ENCODE measurements at regions not wholly inside any gene's neighbourhood (a gene's known extent, or its start where the extent isn't known, plus 50 kb on each side); places are given as distances from the start of the nearest gene placed in this dataset.
"Not testable (repeated sequence)": the region's sequence is repeated elsewhere in the genome, so short reads cannot be mapped to it uniquely, and the experiment has no call there.

- DNase-seq (ENCODE audit: low read depth), result no peak
Observed at GRCh38 chr3:125645616-125646015, 50.3 kb upstream of the OSBPL11 start.

GRCh38 chr3:125646581-125646980 is 51.3 kb upstream of the OSBPL11 start:
- no peak for DNase-seq (ENCODE audit: low read depth)

GRCh38 chr3:125647318-125648014 is 52.2 kb upstream of the OSBPL11 start:
- DNase-seq (ENCODE audit: low read depth), result no peak

- DNase-seq (ENCODE audit: low read depth), result no peak
Observed at GRCh38 chr3:125651244-125651643, 55.9 kb upstream of the OSBPL11 start.

GRCh38 chr3:125652349-125652748 is 57.1 kb upstream of the OSBPL11 start:
- DNase-seq (ENCODE audit: low read depth), result no peak

- no peak for DNase-seq (ENCODE audit: low read depth)
Observed at GRCh38 chr3:125654526-125654925, 59.2 kb upstream of the OSBPL11 start.

- no peak for DNase-seq (ENCODE audit: low read depth)
Observed at GRCh38 chr3:125662675-125663074, 67.4 kb upstream of the OSBPL11 start.

GRCh38 chr3:125670352-125670751 is 75.1 kb upstream of the OSBPL11 start:
- DNase-seq (ENCODE audit: low read depth), result no peak

- no peak for DNase-seq (ENCODE audit: low read depth)
Observed at GRCh38 chr3:125670945-125671344, 75.6 kb upstream of the OSBPL11 start.

GRCh38 chr3:125671461-125672243 is 76.4 kb upstream of the OSBPL11 start:
- DNase-seq (ENCODE audit: low read depth), result no peak

- no peak for DNase-seq (ENCODE audit: low read depth)
Observed at GRCh38 chr3:125675791-125676190, 80.5 kb upstream of the OSBPL11 start.

- DNase-seq (ENCODE audit: low read depth), result no peak
Observed at GRCh38 chr3:125679258-125679657, 84.0 kb upstream of the OSBPL11 start.

GRCh38 chr3:125681146-125681545 is 85.8 kb upstream of the OSBPL11 start:
- DNase-seq (ENCODE audit: low read depth), result no peak

- not testable (repeated sequence) for DNase-seq (ENCODE audit: low read depth)
Observed at GRCh38 chr3:125681906-125682305, 86.6 kb upstream of the OSBPL11 start.

- DNase-seq (ENCODE audit: low read depth), result not testable (repeated sequence)
Observed at GRCh38 chr3:125682610-125683009, 87.3 kb upstream of the OSBPL11 start.

- no peak for DNase-seq (ENCODE audit: low read depth)
Observed at GRCh38 chr3:125683067-125683829, 88.0 kb upstream of the OSBPL11 start.

GRCh38 chr3:125684199-125684598 is 88.9 kb upstream of the OSBPL11 start:
- no peak for DNase-seq (ENCODE audit: low read depth)

- not testable (repeated sequence) for DNase-seq (ENCODE audit: low read depth)
Observed at GRCh38 chr3:125685741-125686140, 90.4 kb upstream of the OSBPL11 start.

- no peak for DNase-seq (ENCODE audit: low read depth)
Observed at GRCh38 chr3:125692361-125692760, 97.1 kb upstream of the OSBPL11 start.

GRCh38 chr3:125693887-125694286 is 98.6 kb upstream of the OSBPL11 start:
- no peak for DNase-seq (ENCODE audit: low read depth)

- no peak for DNase-seq (ENCODE audit: low read depth)
Observed at GRCh38 chr3:125694761-125695294, 99.5 kb upstream of the OSBPL11 start.

- no peak for DNase-seq (ENCODE audit: low read depth)
Observed at GRCh38 chr3:125695688-125696087, 100.4 kb upstream of the OSBPL11 start.
